SK-N-SH treated with all-trans-retinoic acid at 6 μM for 48 hours (cell line): ENCODE measurements at regions not wholly inside any gene's neighbourhood (a gene's known extent, or its start where the extent isn't known, plus 50 kb on each side); places are given as distances from the start of the nearest gene placed in this dataset.

Experiments
- ATAC-seq: fragments of 200-7000 bp; cut with Tn5 transposase; 3 replicates; pipeline ENCODE4 v1.9.1; 2020; ENCODE audit warnings: mild to moderate bottlenecking, moderate library complexity
- ARNTL ChIP-seq: fragments of 450-650 bp; formaldehyde crosslinking; IDR thresholded peaks from 2 replicates; pipeline ENCODE4 v1.5.0; 2020; ENCODE audit warnings: low read depth, mild to moderate bottlenecking, moderate library complexity, borderline replicate concordance
- BACH2 ChIP-seq: fragments of 250-450 bp; sonication (Bioruptor Pico); IDR thresholded peaks from 2 replicates; pipeline ENCODE4 v1.9.0; 2021; ENCODE audit warnings: mild to moderate bottlenecking, borderline replicate concordance
- CSDC2 ChIP-seq: fragments of 250-450 bp; sonication (Bioruptor Pico); IDR thresholded peaks from 2 replicates; pipeline ENCODE4 v1.5.0; 2020; ENCODE audit warnings: mild to moderate bottlenecking, moderate library complexity
- CSRNP3 ChIP-seq: fragments of 250-450 bp; sonication (Bioruptor Pico); IDR thresholded peaks from 2 replicates; pipeline ENCODE4 v1.5.1; 2021; ENCODE audit warnings: mild to moderate bottlenecking, moderate library complexity
- GLIS3 ChIP-seq: fragments of 250-450 bp; sonication (Bioruptor Pico); IDR thresholded peaks from 2 replicates; pipeline ENCODE4 v1.5.0; 2020; ENCODE audit warnings: mild to moderate bottlenecking, moderate library complexity
- ISL1 ChIP-seq: fragments of 250-450 bp; sonication (Bioruptor Pico); IDR thresholded peaks from 2 replicates; pipeline ENCODE4 v2.1.2; 2022; ENCODE audit warnings: mild to moderate bottlenecking, moderate library complexity
- OSR1 ChIP-seq: fragments of 250-450 bp; sonication (Bioruptor Pico); IDR thresholded peaks from 2 replicates; pipeline ENCODE4 v1.8.0; 2022; ENCODE audit warnings: moderate library complexity, mild to moderate bottlenecking, inconsistent platforms
- RARB ChIP-seq: fragments of 250-450 bp; sonication (Bioruptor Pico); IDR thresholded peaks from 2 replicates; pipeline ENCODE4 v1.8.0; 2021; ENCODE audit warnings: mild to moderate bottlenecking, moderate library complexity
- SNAI2 ChIP-seq: fragments of 250-450 bp; sonication (Bioruptor Pico); IDR thresholded peaks from 2 replicates; pipeline ENCODE4 v1.5.0; 2020; ENCODE audit warnings: mild to moderate bottlenecking, moderate library complexity
- TCF4 ChIP-seq: fragments of 250-450 bp; sonication (Bioruptor Pico); IDR thresholded peaks from 2 replicates; pipeline ENCODE4 v1.8.0; 2021; ENCODE audit warnings: mild to moderate bottlenecking, moderate library complexity, borderline replicate concordance
- TSHZ2 ChIP-seq: fragments of 250-450 bp; sonication (Bioruptor Pico); IDR thresholded peaks from 2 replicates; pipeline ENCODE4 v1.5.0; 2020; ENCODE audit warnings: mild to moderate bottlenecking, moderate library complexity
- ZC3H10 ChIP-seq: fragments of 250-450 bp; sonication (Bioruptor Pico); IDR thresholded peaks from 2 replicates; pipeline ENCODE4 v1.5.1; 2021; ENCODE audit warnings: mild to moderate bottlenecking, moderate library complexity
- ZFP3 ChIP-seq: fragments of 250-450 bp; sonication (Bioruptor Pico); IDR thresholded peaks from 2 replicates; pipeline ENCODE4 v1.5.0; 2020; ENCODE audit warnings: mild to moderate bottlenecking, moderate library complexity
- ZFP30 ChIP-seq: fragments of 450-650 bp; formaldehyde crosslinking; IDR thresholded peaks from 2 replicates; pipeline ENCODE4 v1.5.0; 2022; ENCODE audit warnings: mild to moderate bottlenecking, moderate library complexity
- ZNF565 ChIP-seq: fragments of 450-650 bp; formaldehyde crosslinking; conservative IDR thresholded peaks from 2 replicates; pipeline ENCODE4 v1.5.0; 2020; ENCODE audit warnings: low read depth, mild to moderate bottlenecking, moderate library complexity
- ZNF8 ChIP-seq: fragments of 450-650 bp; formaldehyde crosslinking; IDR thresholded peaks from 2 replicates; pipeline ENCODE4 v1.5.0; 2020; ENCODE audit warnings: mild to moderate bottlenecking, moderate library complexity
- TF ChIP-seq, protein P1 (sequence below): fragments of 250-450 bp; sonication (Bioruptor Pico); IDR thresholded peaks from 2 replicates; pipeline ENCODE4 v1.5.1; 2020; ENCODE audit warnings: low read depth, mild to moderate bottlenecking, moderate library complexity

- no peak for ATAC-seq
Observed at GRCh38 chr20:3316136-3316535, 77.1 kb upstream of the SLC4A11 start.

DNA sequence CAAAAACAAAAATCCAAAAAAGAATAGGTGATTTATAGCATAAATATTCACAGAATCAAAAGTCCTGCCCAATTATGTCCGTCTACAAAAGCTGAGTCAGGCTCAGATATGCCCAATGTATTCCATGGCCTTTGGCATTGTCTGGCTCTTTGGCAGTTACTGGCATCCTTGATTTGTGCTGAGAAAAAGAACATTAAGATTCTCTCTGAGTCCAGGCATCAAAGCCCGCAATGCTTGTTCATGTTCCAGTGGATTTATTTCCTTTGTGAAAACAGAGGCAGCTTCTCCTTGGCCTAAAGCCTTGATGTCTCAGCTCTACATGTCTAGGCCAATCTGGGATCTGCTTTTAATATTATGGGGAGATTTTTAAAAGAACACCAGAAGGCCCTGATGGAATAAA is 76.1 kb upstream of the SLC4A11 start:
- no peak for TF ChIP-seq OSR1
- TF ChIP-seq SNAI2 (CRISPR knock-in tag), result no peak
- no peak for ATAC-seq

More at GRCh38 chr20:3316136-3316535, 77.1 kb upstream of the SLC4A11 start:
- no peak for TF ChIP-seq TCF4
- no peak for TF ChIP-seq GLIS3 (CRISPR knock-in tag)
- TF ChIP-seq ARNTL (CRISPR knock-in tag), result no peak
- TF ChIP-seq SNAI2 (CRISPR knock-in tag), result no peak
- TF ChIP-seq, all 23 proteins: peak for 0

DNA sequence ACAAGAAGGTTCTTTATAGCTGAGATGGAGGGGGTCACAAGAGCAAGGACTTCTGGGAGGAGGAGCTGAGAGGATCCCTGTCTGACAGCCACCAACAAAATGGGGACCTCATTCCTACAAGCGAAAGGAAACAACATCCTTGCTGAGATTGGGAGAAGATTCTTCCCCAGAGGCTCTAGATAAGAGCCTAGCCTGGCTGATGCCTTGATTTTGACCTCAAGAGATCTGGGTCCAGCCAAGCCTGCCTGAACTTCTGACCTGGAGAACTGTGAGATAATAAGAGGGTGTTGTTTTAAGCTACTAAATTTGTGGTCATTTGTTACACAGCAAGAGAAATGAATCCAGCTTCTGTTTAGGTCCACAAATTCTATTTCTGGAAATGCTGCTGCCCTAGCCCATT is 75.4 kb upstream of the SLC4A11 start:
- TF ChIP-seq CSDC2 (CRISPR knock-in tag), result no peak
- TF ChIP-seq BACH2 (CRISPR knock-in tag), result no peak
- no peak for TF ChIP-seq ZNF8 (CRISPR knock-in tag)
- TF ChIP-seq RARB (CRISPR knock-in tag), result no peak
- TF ChIP-seq OSR1, result no peak
- no peak for TF ChIP-seq TSHZ2 (CRISPR knock-in tag)
- no peak for TF ChIP-seq ZC3H10
- TF ChIP-seq ZFP3 (CRISPR knock-in tag), result no peak
- no peak for TF ChIP-seq GLIS3 (CRISPR knock-in tag)
- no peak for TF ChIP-seq CSRNP3 (CRISPR knock-in tag)
- TF ChIP-seq ZNF565 (CRISPR knock-in tag), result no peak
- no peak for TF ChIP-seq SNAI2 (CRISPR knock-in tag)
- TF ChIP-seq, all 23 proteins: peak for 0
- ATAC-seq, result no peak

DNA sequence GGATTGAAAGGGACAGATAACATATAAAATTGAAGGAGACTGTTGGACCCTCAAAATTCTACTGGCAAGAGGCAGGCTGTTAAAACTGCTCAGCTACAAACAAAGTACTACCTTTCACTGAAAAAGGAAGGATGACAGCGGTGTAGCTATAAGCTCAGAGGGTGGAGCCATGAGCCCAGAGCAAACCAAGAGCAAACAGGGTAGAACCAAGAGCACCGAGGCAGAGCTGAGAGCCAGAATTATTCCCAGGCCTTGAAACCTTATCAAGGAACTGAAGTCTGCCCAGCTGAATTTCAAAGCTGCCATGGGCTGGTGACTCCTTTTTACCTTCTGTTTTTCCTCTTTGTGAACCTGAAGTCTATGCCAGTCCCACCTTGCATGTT is 74.7 kb upstream of the SLC4A11 start:
- no peak for TF ChIP-seq OSR1
- no peak for TF ChIP-seq TSHZ2 (CRISPR knock-in tag)
- TF ChIP-seq TCF4, result no peak
- TF ChIP-seq ISL1, result no peak
- no peak for TF ChIP-seq ARNTL (CRISPR knock-in tag)
- TF ChIP-seq, protein P1, sequence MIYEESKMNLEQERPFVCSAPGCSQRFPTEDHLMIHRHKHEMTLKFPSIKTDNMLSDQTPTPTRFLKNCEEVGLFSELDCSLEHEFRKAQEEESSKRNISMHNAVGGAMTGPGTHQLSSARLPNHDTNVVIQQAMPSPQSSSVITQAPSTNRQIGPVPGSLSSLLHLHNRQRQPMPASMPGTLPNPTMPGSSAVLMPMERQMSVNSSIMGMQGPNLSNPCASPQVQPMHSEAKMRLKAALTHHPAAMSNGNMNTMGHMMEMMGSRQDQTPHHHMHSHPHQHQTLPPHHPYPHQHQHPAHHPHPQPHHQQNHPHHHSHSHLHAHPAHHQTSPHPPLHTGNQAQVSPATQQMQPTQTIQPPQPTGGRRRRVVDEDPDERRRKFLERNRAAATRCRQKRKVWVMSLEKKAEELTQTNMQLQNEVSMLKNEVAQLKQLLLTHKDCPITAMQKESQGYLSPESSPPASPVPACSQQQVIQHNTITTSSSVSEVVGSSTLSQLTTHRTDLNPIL (CRISPR knock-in tag), result no peak
- TF ChIP-seq CSRNP3 (CRISPR knock-in tag), result no peak
- no peak for TF ChIP-seq ZFP3 (CRISPR knock-in tag)
- TF ChIP-seq GLIS3 (CRISPR knock-in tag), result no peak
- TF ChIP-seq CSDC2 (CRISPR knock-in tag), result no peak
- no peak for TF ChIP-seq ZFP30 (CRISPR knock-in tag)
- no peak for ATAC-seq
